ENCODE measurements at regions not wholly inside any gene's neighbourhood (a gene's known extent, or its start where the extent isn't known, plus 50 kb on each side); places are given as distances from the start of the nearest gene placed in this dataset.
"Not testable (repeated sequence)": the region's sequence is repeated elsewhere in the genome, so short reads cannot be mapped to it uniquely, and the experiment has no call there.

GRCh38 chr9:33623658-33624586 lies 99.9 kb downstream of the ANKRD18B start:
- Histone ChIP-seq H3K4me3 (ENCODE audit: low read depth, low read length) (no peak overlapping the region), H3K4me1 (ENCODE audit: control insufficient read depth, insufficient read depth, low read length, unreplicated experiment) (peaks cover 23% of the 10 kb centered on the region), H2AFZ (ENCODE audit: low read length, unreplicated experiment) (no peak overlapping the region), H3K27me3 (ENCODE audit: insufficient read depth, low read length) (peaks cover 1% of the 10 kb centered on the region; the same call in 1 of the 2 replicates), H3K79me2 (ENCODE audit: control insufficient read depth, insufficient read depth, low read length, unreplicated experiment) (no peaks in the 10 kb centered on the region), H3K27ac (ENCODE audit: low read depth, low read length) (no peak overlapping the region), H3K36me3 (ENCODE audit: insufficient read depth, low read length) (no peaks in the 10 kb centered on the region)

GRCh38 chr9:33628318-33628717 lies 104.3 kb downstream of the ANKRD18B start:
- not testable (repeated sequence) for H3K36me3 ChIP-seq (ENCODE audit: insufficient read depth, low read length); H3K4me1 ChIP-seq (ENCODE audit: control insufficient read depth, insufficient read depth, low read length, unreplicated experiment); H3K27ac ChIP-seq (ENCODE audit: low read depth, low read length); H3K79me2 ChIP-seq (ENCODE audit: control insufficient read depth, insufficient read depth, low read length, unreplicated experiment); H2AFZ ChIP-seq (ENCODE audit: low read length, unreplicated experiment); H3K4me3 ChIP-seq (ENCODE audit: low read depth, low read length)
- H3K27me3 ChIP-seq (ENCODE audit: insufficient read depth, low read length), result peaks cover 39% of the 10 kb centered on the region

GRCh38 chr9:33628865-33629410 lies 104.9 kb downstream of the ANKRD18B start:
- no peak overlapping the region for H2AFZ ChIP-seq (ENCODE audit: low read length, unreplicated experiment)
- H3K36me3 ChIP-seq (ENCODE audit: insufficient read depth, low read length), result no peaks in the 10 kb centered on the region
- H3K27me3 ChIP-seq (ENCODE audit: insufficient read depth, low read length), result peaks cover 45% of the 10 kb centered on the region
- H3K79me2 ChIP-seq (ENCODE audit: control insufficient read depth, insufficient read depth, low read length, unreplicated experiment), result no peaks in the 10 kb centered on the region
- no peak overlapping the region for H3K4me3 ChIP-seq (ENCODE audit: low read depth, low read length)
- peaks cover 4% of the 10 kb centered on the region for H3K4me1 ChIP-seq (ENCODE audit: control insufficient read depth, insufficient read depth, low read length, unreplicated experiment)
- H3K27ac ChIP-seq (ENCODE audit: low read depth, low read length), result no peak overlapping the region

- no peak overlapping the region for H3K27ac ChIP-seq (ENCODE audit: low read depth, low read length)
- peaks cover 4% of the 10 kb centered on the region for H3K4me1 ChIP-seq (ENCODE audit: control insufficient read depth, insufficient read depth, low read length, unreplicated experiment)
- H3K27me3 ChIP-seq (ENCODE audit: insufficient read depth, low read length), result peaks cover 91% of the 10 kb centered on the region
- no peak overlapping the region for H3K4me3 ChIP-seq (ENCODE audit: low read depth, low read length)
- H3K36me3 ChIP-seq (ENCODE audit: insufficient read depth, low read length), result no peaks in the 10 kb centered on the region
- H2AFZ ChIP-seq (ENCODE audit: low read length, unreplicated experiment), result no peak overlapping the region
- no peaks in the 10 kb centered on the region for H3K79me2 ChIP-seq (ENCODE audit: control insufficient read depth, insufficient read depth, low read length, unreplicated experiment)
Observed at GRCh38 chr9:33633636-33634035, 109.6 kb downstream of the ANKRD18B start.

GRCh38 chr9:33637881-33638280 lies 113.8 kb downstream of the ANKRD18B start:
- H3K4me3 ChIP-seq (ENCODE audit: low read depth, low read length), result no peak overlapping the region
- no peaks in the 10 kb centered on the region for H3K4me1 ChIP-seq (ENCODE audit: control insufficient read depth, insufficient read depth, low read length, unreplicated experiment)
- no peak overlapping the region for H2AFZ ChIP-seq (ENCODE audit: low read length, unreplicated experiment)
- no peak overlapping the region for H3K27ac ChIP-seq (ENCODE audit: low read depth, low read length)
- H3K36me3 ChIP-seq (ENCODE audit: insufficient read depth, low read length), result no peaks in the 10 kb centered on the region
- no peaks in the 10 kb centered on the region for H3K79me2 ChIP-seq (ENCODE audit: control insufficient read depth, insufficient read depth, low read length, unreplicated experiment)
- peaks cover 96% of the 10 kb centered on the region for H3K27me3 ChIP-seq (ENCODE audit: insufficient read depth, low read length)

GRCh38 chr9:33638391-33638915 lies 114.4 kb downstream of the ANKRD18B start:
- H2AFZ ChIP-seq (ENCODE audit: low read length, unreplicated experiment), result no peak overlapping the region
- H3K4me3 ChIP-seq (ENCODE audit: low read depth, low read length), result no peak overlapping the region
- H3K79me2 ChIP-seq (ENCODE audit: control insufficient read depth, insufficient read depth, low read length, unreplicated experiment), result no peaks in the 10 kb centered on the region
- no peak overlapping the region for H3K27ac ChIP-seq (ENCODE audit: low read depth, low read length)
- no peaks in the 10 kb centered on the region for H3K36me3 ChIP-seq (ENCODE audit: insufficient read depth, low read length)
- no peaks in the 10 kb centered on the region for H3K4me1 ChIP-seq (ENCODE audit: control insufficient read depth, insufficient read depth, low read length, unreplicated experiment)
- peaks cover 96% of the 10 kb centered on the region for H3K27me3 ChIP-seq (ENCODE audit: insufficient read depth, low read length)

- Histone ChIP-seq H3K36me3 (ENCODE audit: insufficient read depth, low read length) (no peaks in the 10 kb centered on the region), H3K79me2 (ENCODE audit: control insufficient read depth, insufficient read depth, low read length, unreplicated experiment) (no peaks in the 10 kb centered on the region), H3K27ac (ENCODE audit: low read depth, low read length) (no peak overlapping the region), H2AFZ (ENCODE audit: low read length, unreplicated experiment) (no peak overlapping the region), H3K4me3 (ENCODE audit: low read depth, low read length) (no peak overlapping the region), H3K4me1 (ENCODE audit: control insufficient read depth, insufficient read depth, low read length, unreplicated experiment) (no peaks in the 10 kb centered on the region), H3K27me3 (ENCODE audit: insufficient read depth, low read length) (peaks cover 57% of the 10 kb centered on the region)
Observed at GRCh38 chr9:33645706-33646105, 121.7 kb downstream of the ANKRD18B start.

GRCh38 chr9:33649463-33649862 lies 125.4 kb downstream of the ANKRD18B start:
- Histone ChIP-seq H3K27ac (ENCODE audit: low read depth, low read length) (no peak overlapping the region), H3K36me3 (ENCODE audit: insufficient read depth, low read length) (no peaks in the 10 kb centered on the region), H3K4me1 (ENCODE audit: control insufficient read depth, insufficient read depth, low read length, unreplicated experiment) (no peaks in the 10 kb centered on the region), H2AFZ (ENCODE audit: low read length, unreplicated experiment) (no peak overlapping the region), H3K27me3 (ENCODE audit: insufficient read depth, low read length) (peaks cover 21% of the 10 kb centered on the region), H3K4me3 (ENCODE audit: low read depth, low read length) (no peak overlapping the region), H3K79me2 (ENCODE audit: control insufficient read depth, insufficient read depth, low read length, unreplicated experiment) (no peaks in the 10 kb centered on the region)

- no peak overlapping the region for H3K27ac ChIP-seq (ENCODE audit: low read depth, low read length)
Observed at GRCh38 chr9:33651125-33651524, 127.1 kb downstream of the ANKRD18B start.

GRCh38 chr9:33659921-33660320 lies 135.4 kb upstream of the PRSS3 start:
- no peak overlapping the region for H3K4me3 ChIP-seq (ENCODE audit: low read depth, low read length)
- no peaks in the 10 kb centered on the region for H3K79me2 ChIP-seq (ENCODE audit: control insufficient read depth, insufficient read depth, low read length, unreplicated experiment)
- peaks cover 30% of the 10 kb centered on the region for H3K27me3 ChIP-seq (ENCODE audit: insufficient read depth, low read length)
- H2AFZ ChIP-seq (ENCODE audit: low read length, unreplicated experiment), result no peak overlapping the region
- H3K36me3 ChIP-seq (ENCODE audit: insufficient read depth, low read length), result no peaks in the 10 kb centered on the region
- no peak overlapping the region for H3K27ac ChIP-seq (ENCODE audit: low read depth, low read length)
- no peaks in the 10 kb centered on the region for H3K4me1 ChIP-seq (ENCODE audit: control insufficient read depth, insufficient read depth, low read length, unreplicated experiment)

More at GRCh38 chr9:33651125-33651524, 127.1 kb downstream of the ANKRD18B start:
- no peaks in the 10 kb centered on the region for H3K36me3 ChIP-seq (ENCODE audit: insufficient read depth, low read length)
- no peak overlapping the region for H3K4me3 ChIP-seq (ENCODE audit: low read depth, low read length)
- no peaks in the 10 kb centered on the region for H3K79me2 ChIP-seq (ENCODE audit: control insufficient read depth, insufficient read depth, low read length, unreplicated experiment)
- H2AFZ ChIP-seq (ENCODE audit: low read length, unreplicated experiment), result no peak overlapping the region
- no peaks in the 10 kb centered on the region for H3K4me1 ChIP-seq (ENCODE audit: control insufficient read depth, insufficient read depth, low read length, unreplicated experiment)
- H3K27me3 ChIP-seq (ENCODE audit: insufficient read depth, low read length), result peaks cover 14% of the 10 kb centered on the region

GRCh38 chr9:33660772-33661171 lies 134.6 kb upstream of the PRSS3 start:
- Histone ChIP-seq H3K36me3 (ENCODE audit: insufficient read depth, low read length) (no peaks in the 10 kb centered on the region), H3K79me2 (ENCODE audit: control insufficient read depth, insufficient read depth, low read length, unreplicated experiment) (no peaks in the 10 kb centered on the region), H2AFZ (ENCODE audit: low read length, unreplicated experiment) (no peak overlapping the region)

More at GRCh38 chr9:33660772-33661171, 134.6 kb upstream of the PRSS3 start:
- peaks cover 32% of the 10 kb centered on the region for H3K27me3 ChIP-seq (ENCODE audit: insufficient read depth, low read length)
- H3K27ac ChIP-seq (ENCODE audit: low read depth, low read length), result no peak overlapping the region
- H3K4me3 ChIP-seq (ENCODE audit: low read depth, low read length), result no peak overlapping the region
- no peaks in the 10 kb centered on the region for H3K4me1 ChIP-seq (ENCODE audit: control insufficient read depth, insufficient read depth, low read length, unreplicated experiment)

Data from ACC112 (cell line).